ENCODE measurements at regions not wholly inside any gene's neighbourhood (a gene's known extent, or its start where the extent isn't known, plus 50 kb on each side); places are given as distances from the start of the nearest gene placed in this dataset.

GRCh38 chr11:15551901-15552851 is 437.5 kb downstream of the INSC start:
- TF ChIP-seq, protein P1, sequence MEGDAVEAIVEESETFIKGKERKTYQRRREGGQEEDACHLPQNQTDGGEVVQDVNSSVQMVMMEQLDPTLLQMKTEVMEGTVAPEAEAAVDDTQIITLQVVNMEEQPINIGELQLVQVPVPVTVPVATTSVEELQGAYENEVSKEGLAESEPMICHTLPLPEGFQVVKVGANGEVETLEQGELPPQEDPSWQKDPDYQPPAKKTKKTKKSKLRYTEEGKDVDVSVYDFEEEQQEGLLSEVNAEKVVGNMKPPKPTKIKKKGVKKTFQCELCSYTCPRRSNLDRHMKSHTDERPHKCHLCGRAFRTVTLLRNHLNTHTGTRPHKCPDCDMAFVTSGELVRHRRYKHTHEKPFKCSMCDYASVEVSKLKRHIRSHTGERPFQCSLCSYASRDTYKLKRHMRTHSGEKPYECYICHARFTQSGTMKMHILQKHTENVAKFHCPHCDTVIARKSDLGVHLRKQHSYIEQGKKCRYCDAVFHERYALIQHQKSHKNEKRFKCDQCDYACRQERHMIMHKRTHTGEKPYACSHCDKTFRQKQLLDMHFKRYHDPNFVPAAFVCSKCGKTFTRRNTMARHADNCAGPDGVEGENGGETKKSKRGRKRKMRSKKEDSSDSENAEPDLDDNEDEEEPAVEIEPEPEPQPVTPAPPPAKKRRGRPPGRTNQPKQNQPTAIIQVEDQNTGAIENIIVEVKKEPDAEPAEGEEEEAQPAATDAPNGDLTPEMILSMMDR (IDR thresholded peaks at IDR 0.05) = no peak
- no peak for TF ChIP-seq POLR2A (IDR thresholded peaks at IDR 0.05)
